Prostate gland (tissue), 2 donors: ENCODE measurements at regions not wholly inside any gene's neighbourhood (a gene's known extent, or its start where the extent isn't known, plus 50 kb on each side); places are given as distances from the start of the nearest gene placed in this dataset.

ENCODE experiments used
- DNase-seq: peaks from one replicate; pipeline ENCODE4 v3.0.0-alpha.2; 2019; ENCODE audit warnings: low spot score
- H3K27ac ChIP-seq, 2 donors: fragments of 200-600 bp; sonication (generic); 2 replicates each; pipeline ENCODE4 v1.5.1; 2017 to 2019
- H3K27me3 ChIP-seq: fragments of 200-600 bp; sonication (generic); replicated peaks from 2 replicates; pipeline ENCODE4 v1.5.1; 2019; ENCODE audit not compliant: insufficient read depth
- H3K36me3 ChIP-seq, 2 donors: fragments of 200-600 bp; sonication (generic); 1 replicate in 1 of 2; 2 replicates in 1 of 2; pipeline versions ENCODE4 v1.5.1 to v1.8.1; 2017 to 2019
- H3K4me1 ChIP-seq: fragments of 200-600 bp; sonication (generic); replicated peaks from 2 replicates; pipeline ENCODE4 v1.5.1; 2019
- H3K4me3 ChIP-seq, 2 donors: fragments of 200-600 bp; sonication (generic); 2 replicates each; pipeline ENCODE4 v1.5.1; 2017 to 2019
- H3K9me3 ChIP-seq: fragments of 200-600 bp; sonication (generic); 2 replicates; pipeline ENCODE4 v1.5.1; 2017
- CTCF ChIP-seq, 4 experiments: fragments of 200-600 bp in 2 of 4; fragments of 450-650 bp in 2 of 4; sonication (generic) in 2 of 4; IDR thresholded peaks; 1 replicate in 3 of 4; 2 replicates in 1 of 4; pipeline ENCODE4 v1.5.1; 2016 to 2019; ENCODE audit warnings: antibody characterized with exemption in 4 of 4, mild to moderate bottlenecking in 2 of 4, moderate library complexity in 2 of 4
- POLR2A ChIP-seq: fragments of 450-650 bp; IDR thresholded peaks from one replicate; pipeline ENCODE4 v1.6.1; 2016; ENCODE audit warnings: antibody characterized with exemption, mild to moderate bottlenecking
- POLR2AphosphoS5 ChIP-seq: sonication (generic); formaldehyde crosslinking; IDR thresholded peaks from one replicate; pipeline ENCODE4 v1.6.1; 2017; ENCODE audit warnings: antibody characterized with exemption
- WGBS: methylation state at CpG from one replicate; pipeline ENCODE4 v1.1.5; 2018; 5-methylcytosine and 5-hydroxymethylcytosine counted together
- intact Hi-C: fragments of 100-400 bp; cut with DNase I; formaldehyde crosslinking; loops from one replicate; pipeline ENCODE4 v1.14.2; 2022

GRCh38 chr9:126151031-126151685 lies 175.5 kb upstream of the MVB12B start:
- Histone ChIP-seq H3K36me3 (no peaks in the 10 kb centered on the region), H3K4me3 (no peak overlapping the region), H3K9me3 (no peaks in the 10 kb centered on the region), H3K27ac (no peak overlapping the region), H3K4me1 (no peaks in the 10 kb centered on the region), H3K27me3 (peaks cover 5% of the 10 kb centered on the region)
- 43% methylated on average over 14 of the region's 14 CpGs for WGBS
- intact Hi-C loops: no loop called here
- TF ChIP-seq POLR2A (no peak), POLR2AphosphoS5 (no peak), CTCF (IDR thresholded peaks at IDR 0.05) (no peak)
- DNase-seq: no peak

GRCh38 chr9:126151686-126152134 lies 174.9 kb upstream of the MVB12B start:
- Histone ChIP-seq H3K36me3 (no peaks in the 10 kb centered on the region), H3K27me3 (peaks cover 5% of the 10 kb centered on the region), H3K27ac (no peak overlapping the region), H3K4me1 (no peaks in the 10 kb centered on the region), H3K4me3 (no peak overlapping the region), H3K9me3 (no peaks in the 10 kb centered on the region)
- intact Hi-C loops: no loop called here
- 33% methylated on average over 5 of the region's 5 CpGs for WGBS
- no peak for TF ChIP-seq CTCF (IDR thresholded peaks at IDR 0.05)
- TF ChIP-seq POLR2A: no peak
- no peak for TF ChIP-seq POLR2AphosphoS5
- DNase-seq: peak; percentile 2

- Histone ChIP-seq H3K27ac (no peak overlapping the region), H3K9me3 (no peaks in the 10 kb centered on the region), H3K36me3 (no peaks in the 10 kb centered on the region), H3K27me3 (peaks cover 5% of the 10 kb centered on the region), H3K4me3 (no peak overlapping the region), H3K4me1 (no peaks in the 10 kb centered on the region)
- WGBS: 77% methylated on average over 3 of the region's 3 CpGs
- DNase-seq: no peak
- TF ChIP-seq POLR2AphosphoS5 (no peak), POLR2A (no peak), CTCF (IDR thresholded peaks at IDR 0.05) (no peak)
- intact Hi-C loops: no loop called here
Measured at GRCh38 chr9:126152622-126153362, 173.8 kb upstream of the MVB12B start.

- intact Hi-C loops: no loop called here
- 70% methylated on average over 6 of the region's 6 CpGs for WGBS
- no peak for DNase-seq
- H3K27ac ChIP-seq: no peak overlapping the region
- TF ChIP-seq POLR2A: no peak
- TF ChIP-seq CTCF (IDR thresholded peaks at IDR 0.05): no peak
- no peak for TF ChIP-seq POLR2AphosphoS5
- peaks cover 5% of the 10 kb centered on the region for H3K27me3 ChIP-seq
- no peaks in the 10 kb centered on the region for H3K36me3 ChIP-seq
- H3K4me1 ChIP-seq: no peaks in the 10 kb centered on the region
- no peaks in the 10 kb centered on the region for H3K9me3 ChIP-seq
- H3K4me3 ChIP-seq: no peak overlapping the region
Measured at GRCh38 chr9:126153382-126153781, 173.2 kb upstream of the MVB12B start.
